Limb (tissue), 2 donors: ENCODE measurements at regions not wholly inside any gene's neighbourhood (a gene's known extent, or its start where the extent isn't known, plus 50 kb on each side); places are given as distances from the start of the nearest gene placed in this dataset.
"Not testable (repeated sequence)": the region's sequence is repeated elsewhere in the genome, so short reads cannot be mapped to it uniquely, and the experiment has no call there.

Experiments
- DNase-seq, 2 donors: peaks; one replicate each; pipeline ENCODE4 v3.0.0-alpha.2; 2016; ENCODE audit errors: extremely low spot score in 2 of 2

DNA sequence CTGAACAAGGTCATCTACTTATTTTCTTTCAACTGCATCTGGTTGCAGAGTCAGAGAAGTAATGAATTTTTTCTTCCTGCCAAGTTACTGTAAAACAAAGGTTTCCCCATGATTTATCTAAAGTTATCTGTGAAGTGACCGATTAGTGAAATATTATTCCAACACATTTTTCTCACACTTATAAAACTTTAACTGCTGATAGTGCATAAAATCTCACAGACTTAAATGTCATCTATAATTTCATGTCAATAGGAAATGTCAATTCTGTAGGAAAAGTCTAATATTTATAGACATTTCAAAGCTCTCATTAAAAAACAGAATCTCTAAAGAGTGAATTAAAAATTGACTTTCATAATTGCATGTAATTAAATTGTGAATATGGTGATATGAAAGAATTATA is 397.2 kb downstream of the SLITRK1 start:
- no peak for DNase-seq

DNA sequence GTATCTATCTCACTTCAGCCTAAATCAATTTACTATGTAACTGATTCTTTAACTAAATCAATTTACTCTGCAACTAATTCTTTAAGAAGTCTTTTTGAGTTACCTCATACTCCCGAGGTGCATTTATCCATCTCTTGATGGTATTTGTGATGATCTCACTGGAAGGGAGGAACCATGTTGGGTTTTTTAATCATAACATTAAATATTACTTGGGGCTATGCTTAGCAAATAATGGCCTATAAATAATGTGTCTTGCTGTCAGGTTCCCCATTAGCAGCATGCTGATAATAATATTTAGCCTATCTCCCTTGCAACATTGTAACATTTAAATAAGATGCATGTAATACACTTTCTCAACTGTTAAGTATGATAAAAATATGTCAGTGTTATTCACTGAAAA is 411.3 kb downstream of the SLITRK1 start:
- no peak for DNase-seq

DNA sequence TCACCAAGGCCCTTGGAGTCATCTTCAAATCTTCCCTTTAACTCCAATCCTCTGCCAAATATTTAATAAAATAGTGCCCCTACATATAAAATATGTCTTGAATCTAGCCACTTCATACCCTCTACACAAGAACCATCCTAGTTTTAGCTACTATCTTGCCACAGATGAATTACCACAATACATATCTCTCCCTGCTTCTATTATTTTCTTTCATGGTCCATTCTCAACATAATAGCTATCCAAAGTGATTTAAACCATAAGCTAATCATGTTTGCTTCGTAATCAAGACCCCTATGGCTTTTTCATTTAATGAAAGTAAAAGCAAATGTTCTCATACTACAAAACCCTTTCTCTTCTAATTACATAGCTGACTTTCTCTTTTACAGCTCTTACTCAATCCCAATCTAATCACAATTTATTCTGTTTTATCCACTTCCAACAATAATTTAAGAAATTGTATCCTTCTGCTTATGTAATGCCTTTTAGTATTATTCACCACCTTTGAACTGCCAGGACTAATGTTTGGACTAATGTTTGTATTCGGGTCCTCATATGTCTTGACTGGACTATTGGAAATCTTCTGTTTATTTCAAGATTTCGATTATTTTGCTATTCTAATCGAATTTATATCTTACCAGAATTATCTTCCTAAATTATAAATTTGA is 412.0 kb downstream of the SLITRK1 start:
- no peak for DNase-seq

DNA sequence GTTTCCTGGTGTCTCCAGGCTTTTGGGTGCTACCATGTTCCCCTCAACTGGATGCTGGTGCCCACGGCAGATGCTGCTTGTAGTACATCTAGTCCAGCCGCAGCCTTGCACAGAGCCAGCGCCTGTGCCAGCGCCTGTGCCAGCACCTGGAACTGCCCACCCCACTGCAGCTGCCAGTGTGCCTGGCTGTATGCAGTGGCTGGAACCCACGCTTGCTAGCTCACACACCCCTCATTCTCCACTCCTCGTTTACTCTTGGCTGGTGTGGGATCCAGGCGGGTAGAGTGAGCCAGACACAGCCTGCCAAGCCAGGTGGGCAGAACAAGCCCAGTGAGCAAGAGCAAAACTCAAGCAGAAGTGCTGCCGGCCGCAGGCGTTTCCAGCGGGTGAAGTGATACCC is 428.6 kb downstream of the SLITRK1 start:
- DNase-seq = no peak

DNA sequence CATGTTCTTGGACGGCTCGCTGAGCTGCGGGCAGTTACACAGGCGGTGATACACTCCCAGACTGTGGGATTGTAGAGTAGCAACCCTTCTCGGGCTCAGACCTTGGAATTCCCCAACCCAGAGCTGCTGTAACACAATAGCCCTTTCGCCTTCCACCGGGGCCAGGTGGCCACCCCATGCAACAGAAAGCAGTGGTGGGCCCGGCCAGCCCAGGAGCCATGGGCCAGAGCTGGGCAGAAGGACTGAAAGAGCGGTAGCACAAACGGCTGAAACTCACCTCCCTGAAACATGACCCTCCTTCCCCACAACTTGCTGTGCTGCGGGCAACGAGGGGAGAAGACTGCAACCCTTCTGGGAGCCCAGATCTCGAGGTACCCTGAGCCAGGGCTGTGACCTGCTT is 429.0 kb downstream of the SLITRK1 start:
- no peak for DNase-seq

DNA sequence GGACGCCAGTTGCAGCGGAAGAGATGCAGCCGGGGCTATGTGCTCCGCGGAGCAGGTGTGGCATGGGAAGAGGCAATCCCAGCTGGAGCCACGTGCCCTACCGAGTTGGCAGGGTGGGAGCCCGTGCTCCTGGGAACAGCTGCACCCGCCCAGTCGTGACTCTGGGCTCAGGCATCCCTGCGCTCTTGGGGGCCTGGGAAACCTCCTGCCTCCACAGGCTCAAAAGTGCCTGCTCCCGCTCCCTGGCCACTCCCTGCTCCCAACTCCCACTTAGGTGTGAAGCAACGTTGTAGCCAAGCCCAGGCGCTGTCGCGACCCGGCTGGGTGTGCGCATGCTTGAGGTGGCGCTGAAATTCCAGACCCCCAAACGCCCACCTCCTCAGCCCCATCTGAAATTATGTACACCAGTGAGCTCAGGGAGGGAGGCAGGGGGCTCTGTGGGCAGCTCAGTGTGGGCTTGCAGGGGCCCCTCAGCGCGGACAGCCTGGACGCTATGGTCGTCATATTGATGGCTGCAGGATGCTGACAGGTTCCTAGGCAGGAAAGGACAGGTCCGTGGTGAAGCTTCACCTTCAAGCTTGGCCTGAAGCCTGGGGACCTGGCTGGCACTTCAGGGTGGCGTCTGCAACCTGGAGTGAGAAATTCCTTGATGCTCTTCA is 429.9 kb downstream of the SLITRK1 start:
- DNase-seq = no peak

DNA sequence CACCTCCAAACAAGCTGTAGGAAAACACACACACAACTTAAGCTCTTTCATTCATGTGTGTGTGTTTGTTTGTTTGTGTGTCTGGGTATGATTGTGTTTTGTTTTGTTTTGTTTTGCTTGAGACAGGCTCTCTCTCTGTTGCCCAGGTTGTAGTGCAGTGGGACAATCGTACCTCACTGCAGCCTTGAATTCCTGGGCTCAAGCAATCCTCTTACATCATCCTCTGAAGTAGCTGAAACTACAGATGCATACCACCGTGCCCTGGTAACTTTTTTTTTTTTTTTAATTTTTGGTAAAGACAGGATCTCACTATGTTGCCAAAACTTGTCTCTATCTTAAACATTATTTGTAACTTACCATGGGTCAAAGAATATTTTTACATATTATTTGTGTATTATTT is 431.7 kb downstream of the SLITRK1 start:
- DNase-seq = no peak

DNA sequence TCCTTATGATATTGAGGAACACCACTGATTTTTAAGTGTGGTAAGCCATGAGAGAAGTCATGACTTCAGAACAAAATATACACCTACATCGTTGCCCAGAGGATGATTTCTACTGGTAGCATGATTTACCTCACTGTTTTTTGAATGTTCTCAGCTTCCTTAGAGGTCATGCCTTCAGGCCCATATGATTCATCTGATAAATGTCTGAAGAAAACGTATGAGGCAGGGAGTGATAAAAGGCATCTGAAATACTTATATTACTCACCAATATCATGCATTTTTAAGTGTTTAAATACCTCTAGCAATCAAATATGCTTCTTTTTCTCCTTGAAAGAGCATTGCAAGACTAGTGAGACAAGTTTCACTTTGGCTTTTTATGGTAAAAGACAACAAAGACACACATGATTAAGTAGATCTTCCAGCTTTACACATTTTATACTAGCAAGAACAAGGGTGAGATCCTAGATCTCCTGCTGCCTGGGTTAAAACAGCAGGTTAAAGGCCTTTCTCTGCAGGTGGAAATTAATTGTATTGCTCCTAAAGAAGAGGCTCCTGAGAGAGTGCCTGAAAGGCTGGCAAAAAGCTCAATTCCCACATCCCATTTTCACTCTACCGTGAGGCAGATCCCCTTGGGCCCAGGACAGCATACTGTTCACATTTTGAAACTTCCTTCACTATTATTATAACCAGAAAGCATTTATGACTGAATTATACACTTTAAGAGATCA is 432.4 kb downstream of the SLITRK1 start:
- no peak for DNase-seq

DNA sequence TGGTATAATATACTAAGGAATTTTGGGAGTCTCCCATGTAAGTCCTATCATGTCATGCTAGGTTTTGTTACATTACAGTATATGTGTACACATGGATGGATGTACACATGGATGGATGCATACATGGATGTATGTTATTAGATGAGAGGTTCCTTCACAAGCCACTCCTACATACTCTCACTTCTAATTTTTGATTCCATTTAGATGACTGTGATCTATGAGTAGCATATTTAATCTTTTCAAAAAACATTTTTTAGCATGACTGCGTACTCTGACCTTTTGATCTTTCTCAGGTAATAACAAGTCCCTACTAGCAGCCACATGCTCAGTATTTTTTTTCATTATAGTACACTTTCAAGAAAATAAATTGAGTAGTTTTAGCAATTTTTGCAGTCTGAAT is 441.8 kb downstream of the SLITRK1 start:
- DNase-seq = no peak

DNA sequence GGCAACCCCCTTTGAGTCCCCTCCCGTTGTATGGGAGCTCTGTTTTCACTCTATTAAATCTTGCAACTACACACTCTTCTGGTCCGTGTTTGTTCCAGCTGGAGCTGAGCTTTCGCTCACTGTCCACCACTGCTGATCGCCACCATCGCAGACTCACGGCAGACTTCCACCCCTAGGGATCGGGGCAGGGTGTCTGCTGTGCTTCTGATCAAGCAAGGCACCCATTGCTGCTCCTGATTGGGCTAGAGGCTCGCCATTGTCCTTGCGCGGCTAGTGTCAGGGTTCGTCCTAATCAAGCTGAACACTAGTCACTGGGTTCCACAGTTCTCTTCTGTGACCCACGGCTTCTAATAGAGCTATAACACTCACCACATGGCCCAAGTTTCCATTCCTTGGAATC is 442.8 kb downstream of the SLITRK1 start:
- DNase-seq = not testable (repeated sequence)

DNA sequence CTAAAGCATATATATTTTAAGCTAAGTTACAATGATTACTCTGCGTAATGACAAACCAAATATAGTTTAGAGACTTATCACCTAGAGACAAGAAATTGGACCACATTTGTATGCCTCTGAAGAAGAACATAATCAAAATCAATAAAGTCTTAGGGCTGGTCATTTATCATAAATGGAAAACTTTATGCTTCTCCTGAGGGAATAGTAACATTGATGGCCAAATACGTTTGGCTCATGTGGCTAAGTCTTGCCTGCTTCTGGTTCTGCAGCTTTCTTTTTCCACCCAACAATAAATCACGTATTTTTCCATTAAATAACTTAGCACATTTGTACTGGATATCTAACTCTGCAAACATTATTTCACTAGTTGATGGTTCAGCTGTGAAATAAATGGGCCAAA is 458.4 kb downstream of the SLITRK1 start:
- DNase-seq = no peak

DNA sequence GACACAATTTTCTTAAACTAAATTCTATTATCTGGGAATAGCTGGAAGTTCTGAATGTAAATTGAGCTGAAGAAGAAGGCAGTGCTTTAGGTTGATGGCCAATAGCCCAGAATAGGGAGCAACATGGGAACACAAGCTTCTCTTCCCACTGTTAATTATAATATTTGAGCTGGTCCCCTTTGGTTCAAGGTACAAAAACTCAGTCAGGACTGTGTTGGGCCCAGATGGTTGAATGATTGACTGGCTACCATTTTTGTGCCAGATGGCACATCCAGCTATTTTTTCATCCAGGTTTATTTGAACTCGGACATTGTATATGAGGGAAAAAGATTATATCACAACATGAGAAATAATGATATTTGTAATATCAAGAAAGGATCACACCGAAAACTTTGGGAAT is 458.9 kb downstream of the SLITRK1 start:
- DNase-seq = peak in 1 of 2 donors; percentile 5

DNA sequence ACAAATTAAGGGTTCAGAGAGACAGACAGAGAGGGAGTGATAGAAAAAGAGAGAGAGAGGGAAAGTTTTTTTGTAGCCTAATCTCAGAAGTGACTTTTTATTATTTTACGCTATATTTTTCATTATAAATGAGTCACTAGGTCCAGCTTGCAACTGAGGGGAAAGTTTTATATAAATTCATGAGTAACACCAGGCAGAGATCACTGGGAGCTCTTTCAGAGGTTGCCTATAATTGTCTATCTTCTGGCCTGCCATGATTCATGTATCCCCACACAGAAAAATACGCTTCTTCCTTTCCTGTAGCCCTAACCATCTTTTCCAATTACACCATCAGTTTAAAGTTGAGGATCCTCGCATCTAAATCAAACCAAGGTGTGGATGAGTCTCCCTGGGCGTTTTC is 467.9 kb downstream of the SLITRK1 start:
- DNase-seq = no peak

DNA sequence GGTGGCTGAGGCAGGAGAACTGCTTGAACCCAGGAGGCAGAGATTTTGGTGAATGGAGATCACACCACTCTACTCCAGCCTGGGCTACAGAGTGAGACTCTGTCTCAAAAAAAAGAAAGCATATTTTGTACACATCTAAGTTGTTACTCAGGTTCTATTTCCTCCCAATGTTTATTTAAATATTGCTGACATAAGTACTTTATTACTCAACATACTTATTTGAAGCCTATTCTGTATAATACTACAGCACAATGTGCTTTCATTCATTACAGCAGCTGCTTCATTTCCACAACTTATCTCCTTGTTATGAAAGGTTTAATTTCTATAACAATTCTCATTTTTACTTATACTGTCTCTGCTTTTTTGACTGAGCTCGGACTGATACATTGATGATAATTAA is 495.7 kb downstream of the SLITRK1 start:
- no peak for DNase-seq

DNA sequence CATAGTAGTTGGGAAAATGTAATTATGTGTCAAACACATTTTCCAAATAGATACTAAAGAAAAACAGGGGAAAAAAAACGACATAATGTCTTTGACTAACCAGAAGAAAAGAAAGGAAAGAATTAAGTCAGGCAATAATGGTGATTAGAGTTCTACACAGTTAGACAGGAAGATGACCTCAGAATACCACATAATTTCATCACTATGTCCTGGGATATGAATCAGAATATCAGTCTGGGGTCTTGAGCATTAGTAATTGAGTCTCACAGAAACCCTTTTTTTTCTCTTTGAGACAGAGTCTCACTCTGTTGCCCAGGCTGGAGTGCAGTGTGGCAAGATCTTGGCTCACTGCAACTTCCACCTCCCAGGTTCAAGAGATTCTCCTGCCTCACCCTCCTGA is 503.4 kb downstream of the SLITRK1 start:
- DNase-seq = no peak

DNA sequence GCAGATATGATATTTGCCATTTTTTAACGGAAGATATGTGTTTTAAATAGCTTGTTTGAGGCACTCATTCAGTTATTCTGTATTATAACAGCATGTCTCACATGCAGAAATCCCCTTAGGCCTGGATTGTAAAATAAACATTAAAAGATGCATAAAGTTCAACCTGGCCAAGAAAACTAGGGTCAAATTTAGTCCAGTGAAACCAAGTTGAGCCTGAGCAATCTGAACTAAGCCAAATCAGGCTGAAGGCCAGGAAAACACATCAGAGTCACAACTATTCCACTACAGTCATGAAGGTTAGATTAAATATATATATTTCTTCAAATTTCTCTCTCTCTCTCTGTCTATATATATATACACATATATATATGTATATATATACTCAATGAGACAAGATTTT is 504.8 kb downstream of the SLITRK1 start:
- peak in 1 of 2 donors; percentile 6 for DNase-seq

DNA sequence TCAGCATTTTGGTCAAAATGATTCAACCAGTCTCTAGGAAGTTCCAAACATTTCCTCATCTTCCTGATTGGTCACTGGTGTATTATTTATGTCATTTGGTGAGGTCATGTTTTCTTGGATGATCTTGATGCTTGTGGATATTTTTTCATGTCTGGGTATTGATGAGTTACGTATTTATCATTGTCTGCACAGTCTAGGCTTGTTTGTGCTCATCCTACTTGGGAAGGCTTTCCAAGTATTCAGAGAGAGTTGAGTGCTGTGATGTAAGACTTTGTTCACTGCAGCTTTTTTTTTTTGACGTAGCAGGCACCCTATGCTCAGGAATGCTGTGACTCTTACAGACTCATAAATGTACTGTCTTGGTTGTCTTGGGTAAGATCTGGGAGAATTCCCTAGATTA is 509.5 kb downstream of the SLITRK1 start:
- DNase-seq = no peak

DNA sequence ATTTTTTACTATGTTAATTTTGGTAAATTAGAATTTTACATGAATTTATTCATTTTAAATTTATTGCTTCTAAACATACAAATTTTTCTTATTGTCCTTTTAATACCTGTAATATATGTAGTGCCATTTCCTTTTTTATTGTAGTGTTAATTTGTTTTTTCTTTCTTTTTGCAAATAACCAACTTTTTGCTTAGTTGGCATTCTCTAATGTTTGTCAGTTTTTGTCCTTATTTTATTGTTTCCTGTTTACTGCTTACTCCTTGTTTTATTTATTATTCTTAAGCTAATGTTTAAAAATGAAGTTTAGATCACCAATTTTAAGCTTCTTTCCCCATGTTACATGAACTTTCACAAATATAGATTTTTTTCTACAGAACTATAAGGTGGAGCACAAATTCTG is 516.6 kb downstream of the SLITRK1 start:
- no peak for DNase-seq

DNA sequence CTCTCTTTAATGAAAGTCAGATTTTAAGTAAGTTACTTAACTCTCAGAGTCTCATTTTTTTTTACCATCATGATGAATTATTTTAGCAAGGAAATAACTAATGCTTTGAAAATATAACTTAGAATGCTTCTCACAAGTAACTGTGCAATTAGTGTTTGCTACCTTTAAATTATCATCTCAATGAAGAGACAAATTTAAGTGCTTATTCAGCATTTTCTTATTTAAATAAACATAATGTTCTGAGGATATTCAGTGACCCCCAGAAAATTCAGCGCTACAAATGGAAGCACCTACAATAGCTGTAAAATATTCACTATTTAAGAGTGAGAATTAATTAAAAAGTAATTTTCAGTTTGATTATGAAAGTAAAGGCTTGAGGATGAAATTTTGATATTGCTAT is 527.2 kb downstream of the SLITRK1 start:
- DNase-seq = no peak

DNA sequence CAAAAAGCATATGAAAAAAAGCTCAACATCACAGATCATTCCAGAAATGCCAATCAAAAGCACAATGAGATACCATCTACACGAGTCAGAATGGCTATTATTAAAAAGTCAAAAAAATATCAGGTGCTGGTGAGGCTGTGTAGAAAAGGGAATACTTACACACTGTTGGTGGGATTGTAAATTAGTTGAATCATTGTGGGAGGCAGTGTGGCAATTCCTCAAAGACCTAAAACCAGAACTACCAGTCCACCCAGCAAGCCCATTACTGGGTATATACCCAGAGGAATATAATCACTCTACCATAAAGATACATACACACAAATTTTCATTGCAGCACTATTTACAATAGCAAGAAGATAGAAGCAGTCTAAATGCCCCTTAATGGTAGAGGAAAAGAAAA is 529.9 kb downstream of the SLITRK1 start:
- no peak for DNase-seq

DNA sequence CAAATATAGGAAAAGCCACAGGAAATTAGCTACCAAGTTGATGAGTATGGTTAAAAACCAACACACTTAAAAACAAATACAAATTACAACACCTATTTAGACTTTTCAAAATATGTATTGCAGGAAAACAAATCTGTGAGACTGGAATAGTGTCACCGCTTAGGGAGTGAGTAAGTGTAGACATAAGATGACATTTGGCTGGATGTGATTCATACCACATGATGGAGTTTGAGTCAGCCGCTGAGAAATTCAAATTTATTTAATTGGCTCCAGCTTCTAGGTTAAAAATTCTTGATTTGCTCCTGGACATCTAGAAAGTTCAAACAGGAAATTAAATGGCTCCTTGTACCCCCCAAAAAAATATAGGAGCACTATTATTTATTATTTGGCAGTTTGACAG is 531.7 kb downstream of the SLITRK1 start:
- no peak for DNase-seq

DNA sequence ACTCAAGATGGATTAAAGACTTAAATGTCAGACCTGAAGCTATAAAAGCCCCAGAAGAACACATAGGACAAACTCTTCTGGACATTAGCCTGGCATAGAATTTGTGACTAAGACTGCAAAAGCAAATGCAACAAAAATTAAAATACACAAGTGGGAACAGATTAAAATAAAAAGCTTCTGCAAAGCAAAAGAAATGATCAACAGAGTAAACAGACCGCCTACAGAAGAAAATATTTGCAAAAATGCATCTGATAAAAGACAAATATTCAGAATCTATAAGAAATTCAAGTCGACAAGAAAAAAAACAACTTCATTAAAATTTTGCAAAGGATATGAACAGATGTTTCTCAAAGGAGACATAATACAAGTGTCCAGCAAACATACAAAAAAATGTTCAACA is 537.8 kb downstream of the SLITRK1 start:
- no peak for DNase-seq

DNA sequence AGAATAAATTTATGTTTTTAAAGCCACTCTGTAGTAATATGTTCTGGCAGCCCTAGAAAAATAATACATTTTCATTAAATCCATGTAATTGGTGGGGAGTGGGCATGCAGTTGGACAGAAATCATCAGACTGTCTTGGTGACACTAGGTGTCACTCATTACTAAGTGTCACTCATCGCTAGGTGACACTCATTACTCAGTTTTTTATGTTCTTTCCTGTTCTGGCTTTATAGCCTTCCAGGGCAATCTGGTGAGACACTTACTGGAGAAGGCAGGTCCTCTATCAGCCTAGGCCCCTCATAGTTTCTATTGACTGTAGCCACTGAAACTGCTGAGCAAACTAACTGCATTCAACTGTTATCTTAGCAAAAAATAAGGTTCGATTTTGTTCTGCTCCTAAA is 542.1 kb downstream of the SLITRK1 start:
- no peak for DNase-seq
